Umbilical cord (tissue), 1 donor: ENCODE measurements at regions not wholly inside any gene's neighbourhood (a gene's known extent, or its start where the extent isn't known, plus 50 kb on each side); places are given as distances from the start of the nearest gene placed in this dataset.
A peak's percentile ranks its signal among the peaks of the same experiment; 100 is the strongest.

Source experiments
- DNase-seq: peaks from one replicate; pipeline ENCODE4 v3.0.0-alpha.2; 2015; ENCODE audit warnings: low spot score

GRCh38 chr9:115941561-115942315, 211.9 kb upstream of the PAPPA start:
- DNase-seq, result no peak

DNA sequence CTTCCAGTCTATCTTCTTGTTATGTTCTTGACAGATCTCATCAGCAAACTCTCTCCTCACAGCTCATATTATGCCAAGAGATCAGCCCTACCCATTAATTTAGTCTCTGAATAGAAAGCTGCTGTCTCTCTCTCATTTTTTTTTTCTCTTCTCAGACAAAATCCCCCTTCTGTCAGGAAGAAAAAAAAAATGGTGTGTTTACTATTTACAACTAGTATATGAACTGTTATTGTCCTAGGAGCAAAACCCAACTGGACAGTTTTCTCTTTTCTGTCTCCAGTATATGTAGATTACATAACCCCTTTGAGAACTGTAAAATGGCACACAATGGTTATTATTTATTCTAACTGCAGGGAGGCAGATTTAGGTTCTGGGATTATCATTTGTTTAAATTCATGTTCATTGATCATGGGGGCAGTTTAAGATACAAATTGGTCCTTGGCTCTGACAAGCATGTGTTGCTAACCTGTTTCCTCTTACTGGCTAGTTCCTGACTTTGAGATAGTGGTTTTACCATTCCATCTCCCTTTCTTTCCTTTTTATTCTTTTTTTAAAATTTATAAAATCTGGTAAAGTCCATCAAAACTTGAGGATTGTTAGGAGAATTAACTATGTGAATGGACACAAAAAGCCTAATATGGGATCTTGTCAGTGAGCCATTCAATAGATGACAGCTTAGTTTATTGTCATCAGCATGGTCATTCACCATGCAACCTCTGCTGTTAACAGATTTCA, 210.0 kb upstream of the PAPPA start:
- no peak for DNase-seq

DNA sequence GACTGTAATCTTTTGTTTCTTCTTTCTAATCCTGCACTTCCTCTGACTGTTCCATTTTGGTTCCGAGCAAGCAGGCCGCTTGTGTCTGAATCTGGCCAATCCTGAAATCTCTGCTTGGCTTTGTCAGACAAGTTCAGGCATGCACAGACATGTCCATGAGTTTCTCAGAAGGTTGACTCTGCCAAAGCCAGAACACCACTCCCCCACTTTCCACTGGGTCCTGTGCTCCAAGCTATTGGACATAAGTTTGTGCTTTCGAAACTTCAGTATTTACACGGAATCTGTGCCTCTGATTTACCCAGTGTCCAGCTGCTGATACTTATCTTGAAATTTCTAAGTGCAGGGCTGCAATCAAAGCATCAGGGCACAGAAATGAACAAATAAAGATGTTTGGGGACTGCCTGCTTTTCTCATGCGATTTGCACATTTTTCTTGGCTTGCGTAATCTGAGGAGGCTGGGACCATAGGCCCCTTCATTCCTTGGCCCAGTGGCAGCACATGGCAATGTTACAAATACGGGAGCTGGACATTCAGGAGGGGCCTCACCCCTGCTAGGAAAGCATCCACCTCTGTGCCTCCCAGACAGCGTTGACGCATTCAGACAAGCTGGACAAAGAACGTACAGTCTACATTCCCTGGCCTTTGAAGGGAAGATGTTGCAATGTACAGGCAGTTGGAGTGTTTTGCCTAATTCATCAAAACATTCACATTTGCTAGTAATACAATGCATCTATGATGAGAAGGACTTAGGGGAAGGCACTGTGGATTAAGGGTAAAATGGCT, 209.2 kb upstream of the PAPPA start:
- peak; percentile 93 for DNase-seq

- peak; percentile 86 for DNase-seq
Observed at GRCh38 chr9:115945009-115945431, 208.6 kb upstream of the PAPPA start.

- no peak for DNase-seq
Observed at GRCh38 chr9:115946530-115946929, 207.1 kb upstream of the PAPPA start.

- DNase-seq, result no peak
Observed at GRCh38 chr9:115951977-115952376, 201.6 kb upstream of the PAPPA start.

DNA sequence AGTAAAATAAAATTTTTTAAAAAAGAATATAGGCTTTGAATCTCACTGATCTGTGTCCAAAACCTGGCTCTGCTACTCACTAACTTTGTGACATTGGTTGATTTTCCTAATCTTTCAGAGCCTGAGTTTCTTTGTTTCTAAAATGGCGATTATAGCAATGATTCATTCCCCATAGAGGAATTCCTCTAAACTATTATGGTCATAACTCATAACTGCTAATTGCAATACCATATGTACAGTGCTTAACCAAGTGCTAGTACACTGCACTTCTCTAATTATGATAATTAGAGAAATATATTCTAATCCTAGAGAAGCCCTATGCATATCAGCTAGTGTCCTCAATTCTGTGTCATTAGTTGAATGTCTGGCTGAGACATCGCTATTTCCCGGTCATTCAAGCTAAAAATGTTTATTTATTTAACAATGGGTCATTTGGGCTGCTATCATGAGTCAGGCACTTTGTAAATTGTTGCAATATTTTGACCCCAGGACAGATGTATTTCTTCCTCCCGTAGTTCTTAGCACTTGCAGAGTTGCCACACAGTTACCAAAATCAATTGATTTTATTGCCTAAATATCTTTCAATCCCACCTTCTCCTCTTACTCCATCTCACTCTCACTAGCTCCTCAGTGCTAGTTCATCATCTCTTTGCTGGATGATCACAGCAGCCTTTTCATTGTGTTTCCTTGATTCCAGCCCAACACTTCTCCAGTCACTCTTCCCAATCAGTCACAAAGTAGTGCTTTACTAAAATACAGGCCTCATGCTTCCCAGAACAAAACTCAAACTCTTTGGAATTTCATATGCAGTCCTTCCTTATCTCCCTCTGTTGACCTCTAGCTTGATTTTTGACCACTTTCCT, 200.9 kb upstream of the PAPPA start:
- no peak for DNase-seq

- DNase-seq, result no peak
Observed at GRCh38 chr9:115956371-115956770, 197.2 kb upstream of the PAPPA start.

GRCh38 chr9:115957585-115957984, 196.0 kb upstream of the PAPPA start:
- no peak for DNase-seq

- no peak for DNase-seq
Observed at GRCh38 chr9:115964710-115965347, 188.8 kb upstream of the PAPPA start.

GRCh38 chr9:115966660-115967059, 186.9 kb upstream of the PAPPA start:
- DNase-seq, result no peak

DNA sequence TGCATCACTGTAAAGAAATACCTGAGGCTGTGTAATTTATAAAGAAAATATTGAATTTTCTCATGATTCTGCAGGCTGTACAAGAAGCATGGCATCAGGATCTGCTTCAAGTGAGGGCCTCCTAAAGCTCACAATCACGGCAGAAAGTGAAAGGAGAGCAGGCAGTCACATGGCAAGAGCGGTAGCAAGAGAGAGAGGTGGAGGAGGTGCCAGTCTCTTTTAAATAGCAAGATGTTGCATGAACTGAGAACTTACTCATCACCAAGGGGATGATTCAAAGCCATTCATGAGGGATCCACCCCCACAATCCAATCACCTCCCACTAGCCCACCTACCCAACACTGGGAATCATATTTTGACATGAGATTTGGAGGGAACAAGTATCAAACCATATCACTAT, 184.5 kb upstream of the PAPPA start:
- DNase-seq, result no peak

GRCh38 chr9:115972362-115972761, 181.2 kb upstream of the PAPPA start:
- DNase-seq, result no peak

GRCh38 chr9:115972843-115973595, 180.6 kb upstream of the PAPPA start:
- DNase-seq, result no peak

GRCh38 chr9:115976781-115977180, 176.8 kb upstream of the PAPPA start:
- DNase-seq, result no peak

DNA sequence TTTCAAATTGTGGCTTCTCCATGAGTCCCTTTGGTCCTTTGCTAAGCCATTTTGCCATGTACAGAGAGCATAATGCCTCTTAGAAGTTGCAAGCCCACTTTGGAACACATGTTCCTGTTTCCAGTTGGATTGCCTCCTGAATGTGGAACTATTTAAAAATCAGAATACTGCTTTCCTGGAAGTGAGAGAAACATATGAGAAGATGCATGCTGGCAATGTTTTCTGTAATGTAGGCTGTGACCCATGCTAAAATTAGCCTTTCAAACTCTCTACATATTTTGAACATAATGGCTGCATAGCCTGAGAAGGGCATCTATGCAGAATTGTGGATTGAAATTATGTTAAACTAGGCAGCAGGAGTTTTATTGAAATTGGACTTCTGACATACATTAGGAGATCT, 175.5 kb upstream of the PAPPA start:
- no peak for DNase-seq

GRCh38 chr9:115978659-115979096, 174.9 kb upstream of the PAPPA start:
- DNase-seq, result no peak

DNA sequence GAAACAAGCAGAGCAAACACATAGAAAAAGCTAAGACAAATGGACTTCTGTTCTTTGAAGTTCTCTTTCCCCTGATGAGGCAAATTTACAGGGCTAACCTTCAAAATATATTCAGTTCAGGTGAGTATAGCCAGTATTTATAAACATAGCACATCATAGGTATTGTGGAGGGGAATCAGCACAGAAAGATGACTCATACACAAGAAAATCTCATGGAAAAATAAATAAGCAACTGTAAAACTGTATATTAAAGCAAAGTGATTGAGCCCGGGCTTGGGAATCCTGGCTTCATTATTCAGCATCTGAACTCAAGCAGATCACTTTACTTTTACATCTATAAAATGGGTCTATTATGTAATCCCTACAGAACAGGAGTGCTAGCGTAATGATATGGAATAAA, 173.5 kb upstream of the PAPPA start:
- no peak for DNase-seq

- no peak for DNase-seq
Observed at GRCh38 chr9:115980502-115980901, 173.1 kb upstream of the PAPPA start.

GRCh38 chr9:115980976-115981375, 172.6 kb upstream of the PAPPA start:
- DNase-seq, result no peak
